Neural progenitor cell (in vitro differentiated cells): ENCODE measurements at regions not wholly inside any gene's neighbourhood (a gene's known extent, or its start where the extent isn't known, plus 50 kb on each side); places are given as distances from the start of the nearest gene placed in this dataset.

ENCODE experiments used
- DNase-seq: peaks from one replicate; pipeline ENCODE4 v3.0.0-alpha.2; 2016; ENCODE audit warnings: low spot score
- H2AFZ ChIP-seq: fragments of 200-600 bp; sonication (generic); replicated peaks from 2 replicates; pipeline ENCODE4 v1.6.1; 2016; ENCODE audit warnings: antibody characterized with exemption
- H3F3A ChIP-seq: fragments of 200-600 bp; sonication (generic); 2 replicates; pipeline ENCODE4 v1.6.1; 2016; ENCODE audit warnings: antibody characterized with exemption, low read depth
- H3K27ac ChIP-seq: fragments of 200-600 bp; sonication (generic); 2 replicates; pipeline ENCODE4 v1.5.1; 2016; ENCODE audit warnings: mild to moderate bottlenecking
- H3K27me3 ChIP-seq: fragments of 200-600 bp; sonication (generic); 2 replicates; pipeline ENCODE4 v1.6.1; 2016; ENCODE audit warnings: mild to moderate bottlenecking, moderate library complexity
- H3K36me3 ChIP-seq: fragments of 200-600 bp; sonication (generic); 2 replicates; pipeline ENCODE4 v1.5.1; 2016
- H3K4me1 ChIP-seq: fragments of 200-600 bp; sonication (generic); 2 replicates; pipeline ENCODE4 v1.6.1; 2016; ENCODE audit warnings: mixed run types
- H3K4me2 ChIP-seq: fragments of 200-600 bp; sonication (generic); 2 replicates; pipeline ENCODE4 v1.6.1; 2016
- H3K4me3 ChIP-seq: fragments of 200-600 bp; sonication (generic); 2 replicates; pipeline ENCODE4 v1.5.1; 2016
- H3K79me2 ChIP-seq: fragments of 200-600 bp; sonication (generic); 2 replicates; pipeline ENCODE4 v1.6.1; 2016; ENCODE audit warnings: low read depth
- H3K9ac ChIP-seq: fragments of 200-600 bp; sonication (generic); 2 replicates; pipeline ENCODE4 v1.6.1; 2016
- H3K9me3 ChIP-seq: fragments of 200-600 bp; sonication (generic); 2 replicates; pipeline ENCODE4 v1.5.1; 2016; ENCODE audit warnings: low read depth
- H4K20me1 ChIP-seq: fragments of 200-600 bp; sonication (generic); 2 replicates; pipeline ENCODE4 v1.6.1; 2016; ENCODE audit warnings: low read depth
- H3K27ac Mint-ChIP-seq: 3 replicates; pipeline ENCODE4 v1.8.0; 2021; ENCODE audit warnings: mixed read lengths
- H3K27me3 Mint-ChIP-seq: 2 replicates; pipeline ENCODE4 v1.8.0; 2022; ENCODE audit warnings: low read depth, mild to moderate bottlenecking, inconsistent platforms, moderate library complexity, mixed read lengths; ENCODE audit not compliant: insufficient read depth
- H3K36me3 Mint-ChIP-seq: 3 replicates; pipeline ENCODE4 v1.8.0; 2021; ENCODE audit warnings: mixed read lengths
- H3K4me1 Mint-ChIP-seq: 3 replicates; pipeline ENCODE4 v1.8.0; 2021; ENCODE audit warnings: mixed read lengths
- H3K4me3 Mint-ChIP-seq: 3 replicates; pipeline ENCODE4 v1.8.0; 2021; ENCODE audit warnings: mild to moderate bottlenecking, moderate library complexity, mixed read lengths
- H3K9me3 Mint-ChIP-seq: 3 replicates; pipeline ENCODE4 v1.8.0; 2020; ENCODE audit warnings: mixed read lengths
- EZH2 ChIP-seq: fragments of 200-600 bp; sonication (generic); IDR thresholded peaks from 2 replicates; pipeline ENCODE4 v1.6.1; 2017; ENCODE audit warnings: antibody characterized with exemption, mild to moderate bottlenecking, moderate library complexity
- EZH2phosphoT487 ChIP-seq: fragments of 200-600 bp; sonication (generic); IDR thresholded peaks from 2 replicates; pipeline ENCODE4 v1.6.1; 2017; ENCODE audit warnings: antibody characterized with exemption
- TF ChIP-seq, protein P1 (sequence below): fragments of 200-600 bp; sonication (generic); IDR thresholded peaks from 2 replicates; pipeline ENCODE4 v1.5.1; 2017; ENCODE audit warnings: antibody characterized with exemption, mild to moderate bottlenecking

DNA sequence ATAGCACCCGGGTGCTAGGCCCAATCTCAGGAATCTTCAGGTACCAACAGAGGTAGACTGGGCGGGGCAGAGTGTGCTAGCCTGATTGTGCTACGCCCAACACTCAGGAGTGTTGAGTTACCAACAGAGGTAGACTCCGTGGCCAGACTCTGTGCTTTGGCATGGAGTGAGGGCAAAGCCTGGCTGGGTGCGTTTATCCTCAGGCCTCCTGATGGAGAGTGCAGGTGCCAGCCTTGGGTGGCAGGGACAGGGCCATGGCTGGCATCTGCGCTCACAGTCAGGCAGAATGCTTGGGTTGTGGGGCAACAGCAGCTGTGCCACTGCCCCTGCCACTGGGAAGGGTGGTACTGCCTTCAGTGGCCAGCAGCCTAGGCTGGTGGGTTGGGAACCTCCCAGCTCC, 111.6 kb downstream of the NEUROD6 start:
- Histone ChIP-seq H3K79me2 (no peaks in the 10 kb centered on the region), H3K4me1 (no peaks in the 10 kb centered on the region), H3F3A (no peaks in the 10 kb centered on the region), H3K4me3 (no peak overlapping the region), H3K36me3 (no peaks in the 10 kb centered on the region), H3K27ac (no peak overlapping the region), H3K27me3 (no peaks in the 10 kb centered on the region), H3K9me3 (peaks cover 9% of the 10 kb centered on the region), H3K4me2 (no peak overlapping the region), H2AFZ (no peak overlapping the region), H3K9ac (no peak overlapping the region), H4K20me1 (no peaks in the 10 kb centered on the region)
- no peaks in the 10 kb centered on the region for H3K4me1 Mint-ChIP-seq
- TF ChIP-seq EZH2phosphoT487 (no peak), EZH2 (no peak)
- TF ChIP-seq, protein P1, sequence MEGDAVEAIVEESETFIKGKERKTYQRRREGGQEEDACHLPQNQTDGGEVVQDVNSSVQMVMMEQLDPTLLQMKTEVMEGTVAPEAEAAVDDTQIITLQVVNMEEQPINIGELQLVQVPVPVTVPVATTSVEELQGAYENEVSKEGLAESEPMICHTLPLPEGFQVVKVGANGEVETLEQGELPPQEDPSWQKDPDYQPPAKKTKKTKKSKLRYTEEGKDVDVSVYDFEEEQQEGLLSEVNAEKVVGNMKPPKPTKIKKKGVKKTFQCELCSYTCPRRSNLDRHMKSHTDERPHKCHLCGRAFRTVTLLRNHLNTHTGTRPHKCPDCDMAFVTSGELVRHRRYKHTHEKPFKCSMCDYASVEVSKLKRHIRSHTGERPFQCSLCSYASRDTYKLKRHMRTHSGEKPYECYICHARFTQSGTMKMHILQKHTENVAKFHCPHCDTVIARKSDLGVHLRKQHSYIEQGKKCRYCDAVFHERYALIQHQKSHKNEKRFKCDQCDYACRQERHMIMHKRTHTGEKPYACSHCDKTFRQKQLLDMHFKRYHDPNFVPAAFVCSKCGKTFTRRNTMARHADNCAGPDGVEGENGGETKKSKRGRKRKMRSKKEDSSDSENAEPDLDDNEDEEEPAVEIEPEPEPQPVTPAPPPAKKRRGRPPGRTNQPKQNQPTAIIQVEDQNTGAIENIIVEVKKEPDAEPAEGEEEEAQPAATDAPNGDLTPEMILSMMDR = no peak
- no peak overlapping the region for H3K4me3 Mint-ChIP-seq
- H3K36me3 Mint-ChIP-seq = peaks cover 2% of the 10 kb centered on the region
- H3K9me3 Mint-ChIP-seq = peaks cover 30% of the 10 kb centered on the region
- no peaks in the 10 kb centered on the region for H3K27me3 Mint-ChIP-seq
- H3K27ac Mint-ChIP-seq = no peak overlapping the region
- no peak for DNase-seq

DNA sequence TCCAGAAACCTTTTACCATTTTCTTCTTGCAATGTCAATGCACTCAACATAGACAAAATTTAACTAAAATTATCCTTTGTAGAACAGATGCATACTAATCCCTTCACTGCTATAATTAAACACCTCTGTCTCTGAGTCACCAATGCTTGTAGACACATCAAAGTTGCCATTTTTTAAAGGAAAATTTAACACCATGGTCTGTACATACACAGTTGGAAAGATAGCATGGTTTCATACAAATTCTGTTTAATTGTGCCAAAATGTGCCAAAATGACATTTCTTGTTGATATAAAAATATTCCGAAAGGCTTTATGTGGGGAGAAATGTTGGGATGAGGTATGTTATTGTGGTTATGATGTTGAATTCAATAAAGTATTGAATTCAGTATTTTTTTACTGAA, 125.8 kb downstream of the NEUROD6 start:
- Histone ChIP-seq H3K9ac (no peak overlapping the region), H3K27me3 (no peaks in the 10 kb centered on the region), H4K20me1 (no peaks in the 10 kb centered on the region), H3K79me2 (no peaks in the 10 kb centered on the region), H2AFZ (no peak overlapping the region), H3K4me1 (no peaks in the 10 kb centered on the region), H3K36me3 (no peaks in the 10 kb centered on the region), H3K4me3 (no peak overlapping the region), H3F3A (no peaks in the 10 kb centered on the region), H3K4me2 (no peak overlapping the region), H3K9me3 (no peaks in the 10 kb centered on the region), H3K27ac (no peak overlapping the region)
- TF ChIP-seq, protein P1 = no peak
- TF ChIP-seq EZH2 (no peak), EZH2phosphoT487 (no peak)
- no peak overlapping the region for H3K27ac Mint-ChIP-seq
- H3K4me3 Mint-ChIP-seq = no peak overlapping the region
- peaks cover under 1% of the 10 kb centered on the region for H3K27me3 Mint-ChIP-seq
- no peaks in the 10 kb centered on the region for H3K4me1 Mint-ChIP-seq
- H3K9me3 Mint-ChIP-seq = no peaks in the 10 kb centered on the region
- no peak for DNase-seq
- no peaks in the 10 kb centered on the region for H3K36me3 Mint-ChIP-seq

DNA sequence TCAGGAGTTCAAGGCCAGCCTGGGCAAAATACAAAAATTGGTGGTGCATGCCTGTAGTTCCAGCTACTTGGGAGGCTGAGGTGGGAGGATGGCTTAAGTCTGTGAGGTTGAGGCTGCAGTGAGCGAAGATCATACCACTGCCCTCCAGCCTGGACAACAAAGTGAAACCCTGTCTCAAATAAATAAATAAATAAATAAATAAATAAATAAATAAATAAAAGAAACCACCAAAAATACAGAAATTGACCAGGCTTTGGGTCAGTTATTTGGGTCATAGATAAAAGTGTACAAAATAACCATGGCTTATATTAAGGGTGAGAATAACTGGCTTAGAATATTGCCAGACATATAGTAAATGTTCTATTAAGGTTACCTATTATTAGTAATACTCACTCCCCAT, 129.2 kb downstream of the NEUROD6 start:
- Histone ChIP-seq H2AFZ (no peak overlapping the region), H3K4me3 (no peak overlapping the region), H3K79me2 (no peaks in the 10 kb centered on the region), H3K4me2 (no peak overlapping the region), H4K20me1 (no peaks in the 10 kb centered on the region), H3K4me1 (no peaks in the 10 kb centered on the region), H3K9ac (no peak overlapping the region), H3K36me3 (no peaks in the 10 kb centered on the region), H3K9me3 (no peaks in the 10 kb centered on the region), H3K27me3 (no peaks in the 10 kb centered on the region), H3K27ac (no peak overlapping the region), H3F3A (no peaks in the 10 kb centered on the region)
- Mint-ChIP-seq H3K36me3 (no peaks in the 10 kb centered on the region), H3K9me3 (no peaks in the 10 kb centered on the region), H3K4me1 (no peaks in the 10 kb centered on the region), H3K27ac (no peak overlapping the region), H3K4me3 (no peak overlapping the region), H3K27me3 (no peaks in the 10 kb centered on the region)
- TF ChIP-seq, protein P1 = no peak
- TF ChIP-seq EZH2phosphoT487 = no peak
- no peak for TF ChIP-seq EZH2
- no peak for DNase-seq

DNA sequence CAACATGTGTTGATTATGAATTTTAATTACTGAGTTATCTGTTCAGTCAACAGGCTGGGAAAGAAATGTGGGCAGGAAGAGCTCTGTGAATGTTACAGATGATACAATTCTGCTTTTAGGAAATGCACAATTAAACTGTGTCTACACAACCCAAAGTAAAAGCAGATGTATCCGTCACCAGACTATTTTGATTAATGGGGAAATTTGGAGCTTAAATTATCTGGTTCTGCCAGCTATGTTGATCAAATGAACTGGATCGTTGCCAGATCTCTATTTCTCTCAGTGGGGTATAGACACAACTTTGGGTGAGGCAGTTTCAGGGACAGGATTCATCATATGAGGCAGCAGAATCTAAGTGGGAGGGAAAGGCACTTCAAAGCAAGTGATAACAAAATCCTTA, 136.5 kb downstream of the NEUROD6 start:
- Histone ChIP-seq H3K9me3 (no peaks in the 10 kb centered on the region), H3F3A (no peaks in the 10 kb centered on the region), H3K27ac (no peak overlapping the region), H3K9ac (no peak overlapping the region), H3K4me3 (no peak overlapping the region), H2AFZ (no peak overlapping the region), H3K79me2 (no peaks in the 10 kb centered on the region), H3K4me1 (no peaks in the 10 kb centered on the region), H3K36me3 (no peaks in the 10 kb centered on the region), H3K27me3 (no peaks in the 10 kb centered on the region), H4K20me1 (no peaks in the 10 kb centered on the region), H3K4me2 (no peak overlapping the region)
- H3K27me3 Mint-ChIP-seq = no peaks in the 10 kb centered on the region
- TF ChIP-seq EZH2 (no peak), EZH2phosphoT487 (no peak)
- TF ChIP-seq, protein P1 = no peak
- H3K4me1 Mint-ChIP-seq = peaks cover 13% of the 10 kb centered on the region
- DNase-seq = no peak
- no peak overlapping the region for H3K4me3 Mint-ChIP-seq
- H3K27ac Mint-ChIP-seq = no peak overlapping the region
- H3K36me3 Mint-ChIP-seq = no peaks in the 10 kb centered on the region
- no peaks in the 10 kb centered on the region for H3K9me3 Mint-ChIP-seq
